ENCODE measurements at regions not wholly inside any gene's neighbourhood (a gene's known extent, or its start where the extent isn't known, plus 50 kb on each side); places are given as distances from the start of the nearest gene placed in this dataset.

- no peak overlapping the region for H3K4me3 ChIP-seq (replicated peaks; ENCODE audit: low read depth, low read length)
- H3K27me3 ChIP-seq (replicated peaks; ENCODE audit: control insufficient read depth, insufficient read depth, low read length): no peaks in the 10 kb centered on the region
- DNase-seq (ENCODE audit: extremely low read depth, insufficient read length): no peak
- TF ChIP-seq CTCF (IDR thresholded peaks at IDR 0.05; ENCODE audit: insufficient read depth, low read length, poor library complexity, severe bottlenecking): no peak
- no peaks in the 10 kb centered on the region for H3K36me3 ChIP-seq (ENCODE audit: control insufficient read depth, insufficient read depth, low read length)
Observed at GRCh38 chr13:103164251-103164650, 98.0 kb upstream of the SLC10A2 start.

GRCh38 chr13:103161476-103161875, 95.3 kb upstream of the SLC10A2 start:
- Histone ChIP-seq H3K36me3 (ENCODE audit: control insufficient read depth, insufficient read depth, low read length) (no peaks in the 10 kb centered on the region), H3K4me3 (replicated peaks; ENCODE audit: low read depth, low read length) (no peak overlapping the region), H3K27me3 (replicated peaks; ENCODE audit: control insufficient read depth, insufficient read depth, low read length) (no peaks in the 10 kb centered on the region)
- no peak for DNase-seq (ENCODE audit: extremely low read depth, insufficient read length)
- no peak for TF ChIP-seq CTCF (IDR thresholded peaks at IDR 0.05; ENCODE audit: insufficient read depth, low read length, poor library complexity, severe bottlenecking)

- TF ChIP-seq CTCF (IDR thresholded peaks at IDR 0.05; ENCODE audit: insufficient read depth, low read length, poor library complexity, severe bottlenecking): no peak
- no peaks in the 10 kb centered on the region for H3K36me3 ChIP-seq (ENCODE audit: control insufficient read depth, insufficient read depth, low read length)
- H3K4me3 ChIP-seq (replicated peaks; ENCODE audit: low read depth, low read length): no peak overlapping the region
- DNase-seq (ENCODE audit: extremely low read depth, insufficient read length): no peak
- H3K27me3 ChIP-seq (replicated peaks; ENCODE audit: control insufficient read depth, insufficient read depth, low read length): no peaks in the 10 kb centered on the region
Observed at GRCh38 chr13:103157434-103158145, 91.4 kb upstream of the SLC10A2 start.

- Histone ChIP-seq H3K27me3 (replicated peaks; ENCODE audit: control insufficient read depth, insufficient read depth, low read length) (no peaks in the 10 kb centered on the region), H3K4me3 (replicated peaks; ENCODE audit: low read depth, low read length) (no peak overlapping the region), H3K36me3 (ENCODE audit: control insufficient read depth, insufficient read depth, low read length) (no peaks in the 10 kb centered on the region)
- no peak for DNase-seq (ENCODE audit: extremely low read depth, insufficient read length)
- TF ChIP-seq CTCF (IDR thresholded peaks at IDR 0.05; ENCODE audit: insufficient read depth, low read length, poor library complexity, severe bottlenecking): no peak
Observed at GRCh38 chr13:103157016-103157415, 90.8 kb upstream of the SLC10A2 start.

- no peak for DNase-seq (ENCODE audit: extremely low read depth, insufficient read length)
- H3K36me3 ChIP-seq (ENCODE audit: control insufficient read depth, insufficient read depth, low read length): no peaks in the 10 kb centered on the region
- TF ChIP-seq CTCF (IDR thresholded peaks at IDR 0.05; ENCODE audit: insufficient read depth, low read length, poor library complexity, severe bottlenecking): no peak
- no peak overlapping the region for H3K4me3 ChIP-seq (replicated peaks; ENCODE audit: low read depth, low read length)
- H3K27me3 ChIP-seq (replicated peaks; ENCODE audit: control insufficient read depth, insufficient read depth, low read length): no peaks in the 10 kb centered on the region
Observed at GRCh38 chr13:103156346-103156998, 90.3 kb upstream of the SLC10A2 start.
